SK-N-SH treated with all-trans-retinoic acid at 6 μM for 48 hours (cell line): ENCODE measurements at regions not wholly inside any gene's neighbourhood (a gene's known extent, or its start where the extent isn't known, plus 50 kb on each side); places are given as distances from the start of the nearest gene placed in this dataset.

Experiments used
- BACH2 ChIP-seq: fragments of 250-450 bp; sonication (Bioruptor Pico); IDR thresholded peaks from 2 replicates; pipeline ENCODE4 v1.9.0; 2021; ENCODE audit warnings: mild to moderate bottlenecking, borderline replicate concordance
- GLIS3 ChIP-seq: fragments of 250-450 bp; sonication (Bioruptor Pico); IDR thresholded peaks from 2 replicates; pipeline ENCODE4 v1.5.0; 2020; ENCODE audit warnings: mild to moderate bottlenecking, moderate library complexity
- OSR1 ChIP-seq: fragments of 250-450 bp; sonication (Bioruptor Pico); IDR thresholded peaks from 2 replicates; pipeline ENCODE4 v1.8.0; 2022; ENCODE audit warnings: moderate library complexity, mild to moderate bottlenecking, inconsistent platforms
- PPARA ChIP-seq: fragments of 250-450 bp; sonication (Bioruptor Pico); IDR thresholded peaks from 2 replicates; pipeline ENCODE4 v1.5.0; 2020; ENCODE audit warnings: mild to moderate bottlenecking, borderline replicate concordance
- TOX ChIP-seq: fragments of 250-450 bp; sonication (Bioruptor Pico); IDR thresholded peaks from 2 replicates; pipeline ENCODE4 v1.8.0; 2021; ENCODE audit warnings: mild to moderate bottlenecking, moderate library complexity, borderline replicate concordance
- ZC3H10 ChIP-seq: fragments of 250-450 bp; sonication (Bioruptor Pico); IDR thresholded peaks from 2 replicates; pipeline ENCODE4 v1.5.1; 2021; ENCODE audit warnings: mild to moderate bottlenecking, moderate library complexity
- ZFP30 ChIP-seq: fragments of 450-650 bp; formaldehyde crosslinking; IDR thresholded peaks from 2 replicates; pipeline ENCODE4 v1.5.0; 2022; ENCODE audit warnings: mild to moderate bottlenecking, moderate library complexity
- ZNF8 ChIP-seq: fragments of 450-650 bp; formaldehyde crosslinking; IDR thresholded peaks from 2 replicates; pipeline ENCODE4 v1.5.0; 2020; ENCODE audit warnings: mild to moderate bottlenecking, moderate library complexity
- TF ChIP-seq, protein P1 (sequence below): fragments of 250-450 bp; sonication (Bioruptor Pico); IDR thresholded peaks from 2 replicates; pipeline ENCODE4 v1.5.0; 2020; ENCODE audit warnings: mild to moderate bottlenecking, moderate library complexity
- TF ChIP-seq, protein P2 (sequence below): fragments of 250-450 bp; sonication (Bioruptor Pico); IDR thresholded peaks from 2 replicates; pipeline ENCODE4 v1.8.0; 2020; ENCODE audit warnings: mild to moderate bottlenecking, moderate library complexity, borderline replicate concordance
- TF ChIP-seq, protein P3 (sequence below): fragments of 250-450 bp; sonication (Bioruptor Pico); IDR thresholded peaks from 2 replicates; pipeline ENCODE4 v1.5.1; 2021; ENCODE audit warnings: mild to moderate bottlenecking, moderate library complexity

GRCh38 chr7:85596827-85597226, 410.0 kb upstream of the SEMA3D start:
- TF ChIP-seq ZC3H10 (CRISPR knock-in tag) (no peak), GLIS3 (CRISPR knock-in tag) (no peak), OSR1 (no peak), BACH2 (no peak), PPARA (CRISPR knock-in tag) (no peak), ZNF8 (CRISPR knock-in tag) (no peak), TOX (CRISPR knock-in tag) (no peak), ZFP30 (no peak)
- TF ChIP-seq, protein P1, sequence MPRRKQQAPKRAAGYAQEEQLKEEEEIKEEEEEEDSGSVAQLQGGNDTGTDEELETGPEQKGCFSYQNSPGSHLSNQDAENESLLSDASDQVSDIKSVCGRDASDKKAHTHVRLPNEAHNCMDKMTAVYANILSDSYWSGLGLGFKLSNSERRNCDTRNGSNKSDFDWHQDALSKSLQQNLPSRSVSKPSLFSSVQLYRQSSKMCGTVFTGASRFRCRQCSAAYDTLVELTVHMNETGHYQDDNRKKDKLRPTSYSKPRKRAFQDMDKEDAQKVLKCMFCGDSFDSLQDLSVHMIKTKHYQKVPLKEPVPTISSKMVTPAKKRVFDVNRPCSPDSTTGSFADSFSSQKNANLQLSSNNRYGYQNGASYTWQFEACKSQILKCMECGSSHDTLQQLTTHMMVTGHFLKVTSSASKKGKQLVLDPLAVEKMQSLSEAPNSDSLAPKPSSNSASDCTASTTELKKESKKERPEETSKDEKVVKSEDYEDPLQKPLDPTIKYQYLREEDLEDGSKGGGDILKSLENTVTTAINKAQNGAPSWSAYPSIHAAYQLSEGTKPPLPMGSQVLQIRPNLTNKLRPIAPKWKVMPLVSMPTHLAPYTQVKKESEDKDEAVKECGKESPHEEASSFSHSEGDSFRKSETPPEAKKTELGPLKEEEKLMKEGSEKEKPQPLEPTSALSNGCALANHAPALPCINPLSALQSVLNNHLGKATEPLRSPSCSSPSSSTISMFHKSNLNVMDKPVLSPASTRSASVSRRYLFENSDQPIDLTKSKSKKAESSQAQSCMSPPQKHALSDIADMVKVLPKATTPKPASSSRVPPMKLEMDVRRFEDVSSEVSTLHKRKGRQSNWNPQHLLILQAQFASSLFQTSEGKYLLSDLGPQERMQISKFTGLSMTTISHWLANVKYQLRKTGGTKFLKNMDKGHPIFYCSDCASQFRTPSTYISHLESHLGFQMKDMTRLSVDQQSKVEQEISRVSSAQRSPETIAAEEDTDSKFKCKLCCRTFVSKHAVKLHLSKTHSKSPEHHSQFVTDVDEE (CRISPR knock-in tag), result no peak
- TF ChIP-seq, protein P2, sequence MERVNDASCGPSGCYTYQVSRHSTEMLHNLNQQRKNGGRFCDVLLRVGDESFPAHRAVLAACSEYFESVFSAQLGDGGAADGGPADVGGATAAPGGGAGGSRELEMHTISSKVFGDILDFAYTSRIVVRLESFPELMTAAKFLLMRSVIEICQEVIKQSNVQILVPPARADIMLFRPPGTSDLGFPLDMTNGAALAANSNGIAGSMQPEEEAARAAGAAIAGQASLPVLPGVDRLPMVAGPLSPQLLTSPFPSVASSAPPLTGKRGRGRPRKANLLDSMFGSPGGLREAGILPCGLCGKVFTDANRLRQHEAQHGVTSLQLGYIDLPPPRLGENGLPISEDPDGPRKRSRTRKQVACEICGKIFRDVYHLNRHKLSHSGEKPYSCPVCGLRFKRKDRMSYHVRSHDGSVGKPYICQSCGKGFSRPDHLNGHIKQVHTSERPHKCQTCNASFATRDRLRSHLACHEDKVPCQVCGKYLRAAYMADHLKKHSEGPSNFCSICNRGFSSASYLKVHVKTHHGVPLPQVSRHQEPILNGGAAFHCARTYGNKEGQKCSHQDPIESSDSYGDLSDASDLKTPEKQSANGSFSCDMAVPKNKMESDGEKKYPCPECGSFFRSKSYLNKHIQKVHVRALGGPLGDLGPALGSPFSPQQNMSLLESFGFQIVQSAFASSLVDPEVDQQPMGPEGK, result no peak
- TF ChIP-seq, protein P3, sequence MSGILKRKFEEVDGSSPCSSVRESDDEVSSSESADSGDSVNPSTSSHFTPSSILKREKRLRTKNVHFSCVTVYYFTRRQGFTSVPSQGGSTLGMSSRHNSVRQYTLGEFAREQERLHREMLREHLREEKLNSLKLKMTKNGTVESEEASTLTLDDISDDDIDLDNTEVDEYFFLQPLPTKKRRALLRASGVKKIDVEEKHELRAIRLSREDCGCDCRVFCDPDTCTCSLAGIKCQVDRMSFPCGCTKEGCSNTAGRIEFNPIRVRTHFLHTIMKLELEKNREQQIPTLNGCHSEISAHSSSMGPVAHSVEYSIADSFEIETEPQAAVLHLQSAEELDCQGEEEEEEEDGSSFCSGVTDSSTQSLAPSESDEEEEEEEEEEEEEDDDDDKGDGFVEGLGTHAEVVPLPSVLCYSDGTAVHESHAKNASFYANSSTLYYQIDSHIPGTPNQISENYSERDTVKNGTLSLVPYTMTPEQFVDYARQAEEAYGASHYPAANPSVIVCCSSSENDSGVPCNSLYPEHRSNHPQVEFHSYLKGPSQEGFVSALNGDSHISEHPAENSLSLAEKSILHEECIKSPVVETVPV, result no peak
